ENCODE measurements at regions not wholly inside any gene's neighbourhood (a gene's known extent, or its start where the extent isn't known, plus 50 kb on each side); places are given as distances from the start of the nearest gene placed in this dataset.

DNA sequence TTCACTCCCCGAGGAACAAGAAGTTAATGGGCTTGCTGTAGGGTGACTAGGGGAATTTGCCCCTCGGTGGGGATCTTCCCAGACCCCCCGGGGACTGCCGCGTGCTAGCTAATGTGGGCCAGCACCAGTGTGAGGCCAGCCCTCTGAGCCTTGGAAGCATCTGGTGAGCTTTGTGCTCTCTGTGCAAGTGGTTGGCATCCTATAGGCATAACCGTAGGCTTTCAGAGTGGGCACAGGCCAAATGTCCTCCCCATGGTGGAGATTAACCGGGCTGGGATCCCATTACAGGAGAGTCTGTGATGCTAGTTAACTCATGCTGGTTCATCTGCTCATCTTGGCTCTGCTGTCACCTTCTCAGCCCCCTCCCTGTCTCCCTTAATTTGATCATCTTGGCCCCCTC is 125.7 kb downstream of the TRIM29 start:
- no peak for TF ChIP-seq POLR2A (IDR thresholded peaks at IDR 0.05)
- TF ChIP-seq, protein P1, sequence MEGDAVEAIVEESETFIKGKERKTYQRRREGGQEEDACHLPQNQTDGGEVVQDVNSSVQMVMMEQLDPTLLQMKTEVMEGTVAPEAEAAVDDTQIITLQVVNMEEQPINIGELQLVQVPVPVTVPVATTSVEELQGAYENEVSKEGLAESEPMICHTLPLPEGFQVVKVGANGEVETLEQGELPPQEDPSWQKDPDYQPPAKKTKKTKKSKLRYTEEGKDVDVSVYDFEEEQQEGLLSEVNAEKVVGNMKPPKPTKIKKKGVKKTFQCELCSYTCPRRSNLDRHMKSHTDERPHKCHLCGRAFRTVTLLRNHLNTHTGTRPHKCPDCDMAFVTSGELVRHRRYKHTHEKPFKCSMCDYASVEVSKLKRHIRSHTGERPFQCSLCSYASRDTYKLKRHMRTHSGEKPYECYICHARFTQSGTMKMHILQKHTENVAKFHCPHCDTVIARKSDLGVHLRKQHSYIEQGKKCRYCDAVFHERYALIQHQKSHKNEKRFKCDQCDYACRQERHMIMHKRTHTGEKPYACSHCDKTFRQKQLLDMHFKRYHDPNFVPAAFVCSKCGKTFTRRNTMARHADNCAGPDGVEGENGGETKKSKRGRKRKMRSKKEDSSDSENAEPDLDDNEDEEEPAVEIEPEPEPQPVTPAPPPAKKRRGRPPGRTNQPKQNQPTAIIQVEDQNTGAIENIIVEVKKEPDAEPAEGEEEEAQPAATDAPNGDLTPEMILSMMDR (IDR thresholded peaks at IDR 0.05), result no peak
